NCI-H774 (cell line): ENCODE measurements at regions not wholly inside any gene's neighbourhood (a gene's known extent, or its start where the extent isn't known, plus 50 kb on each side); places are given as distances from the start of the nearest gene placed in this dataset.

Source experiments
- DNase-seq: peaks from one replicate; lab custom pipeline; 2025; lab: John Stamatoyannopoulos, UW

- DNase-seq: no peak
Observed at GRCh38 chr16:6059671-6060070, 962.1 kb upstream of the EEF2KMT start.

- DNase-seq: no peak
Observed at GRCh38 chr16:6057821-6058220, 960.2 kb upstream of the EEF2KMT start.

GRCh38 chr16:6048017-6048416 is 950.4 kb upstream of the EEF2KMT start:
- no peak for DNase-seq

GRCh38 chr16:6047325-6047724 is 949.7 kb upstream of the EEF2KMT start:
- DNase-seq: no peak

- DNase-seq: no peak
Observed at GRCh38 chr16:6038941-6039645, 941.5 kb upstream of the EEF2KMT start.

GRCh38 chr16:6035161-6035560 is 937.6 kb upstream of the EEF2KMT start:
- no peak for DNase-seq

- no peak for DNase-seq
Observed at GRCh38 chr16:6034511-6034910, 936.9 kb upstream of the EEF2KMT start.

- no peak for DNase-seq
Observed at GRCh38 chr16:6032438-6032837, 934.8 kb upstream of the EEF2KMT start.

GRCh38 chr16:6031567-6031966 is 934.0 kb upstream of the EEF2KMT start:
- no peak for DNase-seq

- no peak for DNase-seq
Observed at GRCh38 chr16:6031102-6031501, 933.5 kb upstream of the EEF2KMT start.

GRCh38 chr16:6027733-6028132 is 930.1 kb upstream of the EEF2KMT start:
- no peak for DNase-seq

GRCh38 chr16:6023449-6023848 is 925.9 kb upstream of the EEF2KMT start:
- no peak for DNase-seq

GRCh38 chr16:6021276-6021943 is 923.8 kb upstream of the EEF2KMT start:
- DNase-seq: no peak

- no peak for DNase-seq
Observed at GRCh38 chr16:6020162-6020985, 922.8 kb upstream of the EEF2KMT start.

- no peak for DNase-seq
Observed at GRCh38 chr16:6019490-6019991, 921.9 kb upstream of the EEF2KMT start.

GRCh38 chr16:6018848-6019489 is 921.4 kb upstream of the EEF2KMT start:
- no peak for DNase-seq

GRCh38 chr16:6016530-6017184 is 919.1 kb upstream of the EEF2KMT start:
- no peak for DNase-seq

- no peak for DNase-seq
Observed at GRCh38 chr16:6012716-6013115, 915.1 kb upstream of the EEF2KMT start.

GRCh38 chr16:6009151-6009550 is 911.6 kb upstream of the EEF2KMT start:
- no peak for DNase-seq

GRCh38 chr16:6008670-6009069 is 911.1 kb upstream of the EEF2KMT start:
- DNase-seq: no peak

- DNase-seq: no peak
Observed at GRCh38 chr16:5993356-5993755, 895.8 kb upstream of the EEF2KMT start.

- DNase-seq: no peak
Observed at GRCh38 chr16:5982979-5983378, 885.4 kb upstream of the EEF2KMT start.
